Activated naive CD4-positive, alpha-beta T cell treated with anti-CD3 and anti-CD28 coated beads, Interleukin-2, amount 50 U/mL, for 16 hours (primary cell): ENCODE measurements at regions not wholly inside any gene's neighbourhood (a gene's known extent, or its start where the extent isn't known, plus 50 kb on each side); places are given as distances from the start of the nearest gene placed in this dataset.
"Not testable (repeated sequence)": the region's sequence is repeated elsewhere in the genome, so short reads cannot be mapped to it uniquely, and the experiment has no call there.

ENCODE experiments used
- DNase-seq: peaks from one replicate; pipeline ENCODE4 v3.0.0-alpha.2; 2020

GRCh38 chr13:18991060-18991459, 190.6 kb downstream of the TUBA3C start:
- DNase-seq = no peak

GRCh38 chr13:18978447-18978846, 203.2 kb downstream of the TUBA3C start:
- no peak for DNase-seq

- DNase-seq = no peak
These were observed 203.8 kb downstream of the TUBA3C start for GRCh38 chr13:18977857-18978256.

GRCh38 chr13:18971576-18972219, 209.9 kb downstream of the TUBA3C start:
- DNase-seq = no peak

GRCh38 chr13:18965347-18965855, 216.2 kb downstream of the TUBA3C start:
- DNase-seq = no peak

- no peak for DNase-seq
These were observed 216.7 kb downstream of the TUBA3C start for GRCh38 chr13:18964942-18965341.

GRCh38 chr13:18963684-18964083, 217.9 kb downstream of the TUBA3C start:
- not testable (repeated sequence) for DNase-seq

- DNase-seq = no peak
These were observed 219.4 kb downstream of the TUBA3C start for GRCh38 chr13:18962168-18962734.

GRCh38 chr13:18961383-18962117, 220.1 kb downstream of the TUBA3C start:
- no peak for DNase-seq

- no peak for DNase-seq
These were observed 220.9 kb downstream of the TUBA3C start for GRCh38 chr13:18960637-18961227.

GRCh38 chr13:18959996-18960395, 221.6 kb downstream of the TUBA3C start:
- no peak for DNase-seq

- DNase-seq = no peak
These were observed 222.4 kb downstream of the TUBA3C start for GRCh38 chr13:18959229-18959628.

GRCh38 chr13:18956473-18957078, 225.0 kb downstream of the TUBA3C start:
- DNase-seq = no peak

- no peak for DNase-seq
These were observed 227.4 kb downstream of the TUBA3C start for GRCh38 chr13:18954254-18954653.

GRCh38 chr13:18953139-18953930, 228.3 kb downstream of the TUBA3C start:
- DNase-seq = no peak

GRCh38 chr13:18952225-18953016, 229.2 kb downstream of the TUBA3C start:
- no peak for DNase-seq

- DNase-seq = no peak
These were observed 230.2 kb downstream of the TUBA3C start for GRCh38 chr13:18951412-18951811.

- no peak for DNase-seq
These were observed 231.7 kb downstream of the TUBA3C start for GRCh38 chr13:18949970-18950369.

- DNase-seq = no peak
These were observed 232.2 kb downstream of the TUBA3C start for GRCh38 chr13:18949489-18949761.

- no peak for DNase-seq
These were observed 232.7 kb downstream of the TUBA3C start for GRCh38 chr13:18948664-18949488.
